Fibroblast of skin of right biceps (primary cell): ENCODE measurements at regions not wholly inside any gene's neighbourhood (a gene's known extent, or its start where the extent isn't known, plus 50 kb on each side); places are given as distances from the start of the nearest gene placed in this dataset.

Source experiments
- DNase-seq: peaks from one replicate; pipeline ENCODE4 v3.0.0-alpha.2; 2013

- DNase-seq = no peak
Measured at GRCh38 chr2:78873526-78873925, 152.0 kb upstream of the REG3G start.

GRCh38 chr2:78876316-78876688 is 149.2 kb upstream of the REG3G start:
- DNase-seq = no peak

GRCh38 chr2:78887446-78887845 is 138.1 kb upstream of the REG3G start:
- DNase-seq = no peak

- DNase-seq = no peak
Measured at GRCh38 chr2:78890935-78891334, 134.6 kb upstream of the REG3G start.

- DNase-seq = no peak
Measured at GRCh38 chr2:78892295-78892694, 133.2 kb upstream of the REG3G start.

- no peak for DNase-seq
Measured at GRCh38 chr2:78895022-78895421, 130.5 kb upstream of the REG3G start.

GRCh38 chr2:78896536-78896935 is 129.0 kb upstream of the REG3G start:
- DNase-seq = no peak

GRCh38 chr2:78907089-78907488 is 118.4 kb upstream of the REG3G start:
- no peak for DNase-seq

- no peak for DNase-seq
Measured at GRCh38 chr2:78908973-78909372, 116.5 kb upstream of the REG3G start.

- no peak for DNase-seq
Measured at GRCh38 chr2:78910376-78910775, 115.1 kb upstream of the REG3G start.

GRCh38 chr2:78913257-78913656 is 112.2 kb upstream of the REG3G start:
- no peak for DNase-seq

GRCh38 chr2:78925258-78925657 is 100.2 kb upstream of the REG3G start:
- DNase-seq = no peak

- DNase-seq = no peak
Measured at GRCh38 chr2:78928502-78928901, 97.0 kb upstream of the REG3G start.

GRCh38 chr2:78940998-78941397 is 84.5 kb upstream of the REG3G start:
- no peak for DNase-seq

- DNase-seq = no peak
Measured at GRCh38 chr2:78941751-78942150, 83.8 kb upstream of the REG3G start.

- DNase-seq = no peak
Measured at GRCh38 chr2:78963881-78964280, 61.6 kb upstream of the REG3G start.

- no peak for DNase-seq
Measured at GRCh38 chr2:78967294-78967693, 58.2 kb upstream of the REG3G start.

GRCh38 chr2:78973630-78974029 is 51.9 kb upstream of the REG3G start:
- no peak for DNase-seq
